ENCODE measurements at regions not wholly inside any gene's neighbourhood (a gene's known extent, or its start where the extent isn't known, plus 50 kb on each side); places are given as distances from the start of the nearest gene placed in this dataset.

GRCh38 chr4:167721617-167722486 lies 370.5 kb upstream of the ANXA10 start:
- intact Hi-C loops (cut with DNase I, micrococcal nuclease): no loop called here
- no peaks in the 10 kb centered on the region for H3K9me3 ChIP-seq

GRCh38 chr4:167722487-167722808 lies 369.9 kb upstream of the ANXA10 start:
- Histone ChIP-seq H3K36me3 (ENCODE audit: low read depth) (no peaks in the 10 kb centered on the region), H3K4me1 (ENCODE audit: low read depth) (no peaks in the 10 kb centered on the region), H3K9me3 (no peaks in the 10 kb centered on the region), H3K4me3 (no peak overlapping the region)
- intact Hi-C loops (cut with DNase I, micrococcal nuclease): no loop called here
- TF ChIP-seq, protein P1, sequence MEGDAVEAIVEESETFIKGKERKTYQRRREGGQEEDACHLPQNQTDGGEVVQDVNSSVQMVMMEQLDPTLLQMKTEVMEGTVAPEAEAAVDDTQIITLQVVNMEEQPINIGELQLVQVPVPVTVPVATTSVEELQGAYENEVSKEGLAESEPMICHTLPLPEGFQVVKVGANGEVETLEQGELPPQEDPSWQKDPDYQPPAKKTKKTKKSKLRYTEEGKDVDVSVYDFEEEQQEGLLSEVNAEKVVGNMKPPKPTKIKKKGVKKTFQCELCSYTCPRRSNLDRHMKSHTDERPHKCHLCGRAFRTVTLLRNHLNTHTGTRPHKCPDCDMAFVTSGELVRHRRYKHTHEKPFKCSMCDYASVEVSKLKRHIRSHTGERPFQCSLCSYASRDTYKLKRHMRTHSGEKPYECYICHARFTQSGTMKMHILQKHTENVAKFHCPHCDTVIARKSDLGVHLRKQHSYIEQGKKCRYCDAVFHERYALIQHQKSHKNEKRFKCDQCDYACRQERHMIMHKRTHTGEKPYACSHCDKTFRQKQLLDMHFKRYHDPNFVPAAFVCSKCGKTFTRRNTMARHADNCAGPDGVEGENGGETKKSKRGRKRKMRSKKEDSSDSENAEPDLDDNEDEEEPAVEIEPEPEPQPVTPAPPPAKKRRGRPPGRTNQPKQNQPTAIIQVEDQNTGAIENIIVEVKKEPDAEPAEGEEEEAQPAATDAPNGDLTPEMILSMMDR (IDR thresholded peaks at IDR 0.05): no peak
- no peak for DNase-seq
- ATAC-seq: no peak

More at GRCh38 chr4:167721617-167722486, 370.5 kb upstream of the ANXA10 start:
- DNase-seq (no peak), ATAC-seq (no peak)
- H3K4me3 ChIP-seq: no peak overlapping the region
- H3K4me1 ChIP-seq (ENCODE audit: low read depth): no peaks in the 10 kb centered on the region
- TF ChIP-seq, protein P1 (IDR thresholded peaks at IDR 0.05): no peak
- H3K36me3 ChIP-seq (ENCODE audit: low read depth): no peaks in the 10 kb centered on the region

DNA sequence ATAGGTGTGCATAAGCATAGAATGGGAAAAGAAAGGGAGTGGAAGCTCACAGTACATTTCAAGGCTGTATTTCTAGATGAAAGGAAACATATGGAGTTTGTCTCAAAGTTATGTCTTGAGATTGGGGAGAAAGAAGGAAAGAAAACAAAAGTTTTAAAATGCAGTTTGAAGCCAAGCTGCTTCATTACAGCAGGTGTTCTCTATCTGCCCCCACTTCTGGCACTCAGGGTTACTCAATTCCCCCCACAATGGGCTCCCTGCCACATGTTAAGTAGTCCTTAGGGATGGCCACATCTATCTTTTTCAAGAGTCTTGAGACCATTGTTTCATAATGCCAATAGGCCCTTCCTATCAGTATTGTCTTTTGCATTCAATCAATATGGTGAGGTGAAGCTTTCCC lies 367.4 kb upstream of the ANXA10 start:
- TF ChIP-seq, protein P1 (IDR thresholded peaks at IDR 0.05): no peak
- no peak for DNase-seq

GRCh38 chr4:167730769-167731168 lies 361.6 kb upstream of the ANXA10 start:
- no peaks in the 10 kb centered on the region for H3K4me1 ChIP-seq (ENCODE audit: low read depth)
- intact Hi-C loops (cut with DNase I, micrococcal nuclease): no loop called here
- no peak for DNase-seq
- H3K9me3 ChIP-seq: peaks cover 22% of the 10 kb centered on the region
- no peak overlapping the region for H3K4me3 ChIP-seq
- no peak for ATAC-seq
- H3K36me3 ChIP-seq (ENCODE audit: low read depth): no peaks in the 10 kb centered on the region
- TF ChIP-seq, protein P1 (IDR thresholded peaks at IDR 0.05): no peak

More for the DNA sequence above, 367.4 kb upstream of the ANXA10 start:
- no peaks in the 10 kb centered on the region for H3K4me1 ChIP-seq (ENCODE audit: low read depth)
- intact Hi-C loops (cut with DNase I, micrococcal nuclease): no loop called here
- no peaks in the 10 kb centered on the region for H3K36me3 ChIP-seq (ENCODE audit: low read depth)
- no peaks in the 10 kb centered on the region for H3K9me3 ChIP-seq
- no peak for ATAC-seq
- no peak overlapping the region for H3K4me3 ChIP-seq

- ATAC-seq (no peak), DNase-seq (no peak)
- no peaks in the 10 kb centered on the region for H3K9me3 ChIP-seq
- no peak overlapping the region for H3K4me3 ChIP-seq
- H3K36me3 ChIP-seq (ENCODE audit: low read depth): no peaks in the 10 kb centered on the region
- TF ChIP-seq, protein P1 (IDR thresholded peaks at IDR 0.05): no peak
- H3K4me1 ChIP-seq (ENCODE audit: low read depth): no peaks in the 10 kb centered on the region
- intact Hi-C loops (cut with DNase I, micrococcal nuclease): no loop called here
Measured at GRCh38 chr4:167745024-167745687, 347.2 kb upstream of the ANXA10 start.

Data from mucosa of descending colon (tissue), 3 donors.